CD14-positive monocyte (primary cell): ENCODE measurements at regions not wholly inside any gene's neighbourhood (a gene's known extent, or its start where the extent isn't known, plus 50 kb on each side); places are given as distances from the start of the nearest gene placed in this dataset.

ENCODE experiments used
- DNase-seq, 3 donors: peaks; one replicate each; pipeline ENCODE4 v3.0.0-alpha.2; 2011 to 2022
- H2AFZ ChIP-seq: 2 replicates; pipeline ENCODE4 v1.6.0; 2012; ENCODE audit warnings: mild to moderate bottlenecking, low read depth, low read length, inconsistent platforms; ENCODE audit not compliant: insufficient read depth, poor library complexity, severe bottlenecking
- H3K27ac ChIP-seq, 2 donors: 1 replicate in 1 of 2; 2 replicates in 1 of 2; pipeline ENCODE4 v1.5.1; 2012 to 2013; ENCODE audit warnings: low read length in 2 of 2, control low read depth in 1 of 2, inconsistent platforms in 1 of 2, low read depth in 1 of 2, mild to moderate bottlenecking in 1 of 2
- H3K27me3 ChIP-seq, 2 donors: one replicate each; pipeline versions ENCODE4 v1.6.0 to v1.6.1; 2011 to 2013; ENCODE audit warnings: low read length in 2 of 2; ENCODE audit not compliant: control insufficient read depth in 2 of 2, insufficient read depth in 2 of 2
- H3K36me3 ChIP-seq, 2 donors: replicated peaks in 1 of 2; 1 replicate in 1 of 2; 2 replicates in 1 of 2; pipeline versions ENCODE4 v1.5.1 to v1.6.1; 2012 to 2013; ENCODE audit warnings: low read length in 2 of 2, control low read depth in 1 of 2, inconsistent platforms in 1 of 2, mild to moderate bottlenecking in 1 of 2; ENCODE audit not compliant: insufficient read depth in 2 of 2, control insufficient read depth in 1 of 2
- H3K4me1 ChIP-seq, 2 donors: 1 replicate in 1 of 2; 2 replicates in 1 of 2; pipeline versions ENCODE4 v1.5.1 to v1.6.1; 2012 to 2013; ENCODE audit warnings: low read length in 2 of 2, control low read depth in 1 of 2, inconsistent platforms in 1 of 2, mild to moderate bottlenecking in 1 of 2, moderate library complexity in 1 of 2; ENCODE audit not compliant: insufficient read depth in 2 of 2, control insufficient read depth in 1 of 2
- H3K4me2 ChIP-seq: replicated peaks from 2 replicates; pipeline ENCODE3; 2012; ENCODE audit warnings: low read length, moderate library complexity, mild to moderate bottlenecking; ENCODE audit not compliant: poor library complexity, severe bottlenecking; ENCODE audit errors: extremely low read depth
- H3K4me3 ChIP-seq, 3 experiments: fragments of 200-600 bp in 1 of 3; sonication (generic) in 1 of 3; replicated peaks in 1 of 3; 1 replicate in 2 of 3; 2 replicates in 1 of 3; pipeline ENCODE4 v1.5.1; 2011 to 2013; ENCODE audit warnings: low read length in 3 of 3, mild to moderate bottlenecking in 3 of 3, control low read depth in 2 of 3, low read depth in 2 of 3, inconsistent platforms in 1 of 3, moderate library complexity in 1 of 3
- H3K79me2 ChIP-seq: 2 replicates; pipeline ENCODE4 v1.6.0; 2012; ENCODE audit warnings: mild to moderate bottlenecking, control low read depth, inconsistent platforms, low read length, moderate library complexity; ENCODE audit not compliant: insufficient read depth
- H3K9ac ChIP-seq: 2 replicates; pipeline ENCODE4 v1.6.0; 2017; ENCODE audit warnings: low read length, mild to moderate bottlenecking; ENCODE audit not compliant: insufficient read depth, poor library complexity, severe bottlenecking
- H3K9me3 ChIP-seq, 2 donors: replicated peaks in 1 of 2; 1 replicate in 1 of 2; 2 replicates in 1 of 2; pipeline versions ENCODE4 v1.5.1 to v1.6.1; 2012 to 2013; ENCODE audit warnings: low read length in 2 of 2, control low read depth in 1 of 2; ENCODE audit not compliant: control insufficient read depth in 1 of 2, insufficient read depth in 1 of 2
- H4K20me1 ChIP-seq: 2 replicates; pipeline ENCODE4 v1.6.0; 2012; ENCODE audit warnings: mild to moderate bottlenecking, low read length, control low read depth, moderate library complexity; ENCODE audit not compliant: insufficient read depth
- H3K27ac Mint-ChIP-seq, 7 donors: one replicate each; pipeline ENCODE4 v1.8.0; 2020; ENCODE audit warnings: mild to moderate bottlenecking in 7 of 7, mixed read lengths in 7 of 7, moderate library complexity in 6 of 7, inconsistent platforms in 2 of 7
- H3K27me3 Mint-ChIP-seq, 3 donors: one replicate each; pipeline ENCODE4 v1.8.0; 2021 to 2022; ENCODE audit warnings: low read depth in 3 of 3, mild to moderate bottlenecking in 3 of 3, mixed read lengths in 3 of 3, moderate library complexity in 3 of 3, inconsistent platforms in 1 of 3
- H3K36me3 Mint-ChIP-seq, 2 donors: one replicate each; pipeline ENCODE4 v1.8.0; 2020; ENCODE audit warnings: mixed read lengths in 2 of 2, inconsistent platforms in 1 of 2, mild to moderate bottlenecking in 1 of 2
- H3K4me1 Mint-ChIP-seq: one replicate; pipeline ENCODE4 v1.8.0; 2020; ENCODE audit warnings: mild to moderate bottlenecking, mixed read lengths
- H3K4me3 Mint-ChIP-seq, 2 donors: one replicate each; pipeline ENCODE4 v1.8.0; 2020; ENCODE audit warnings: mild to moderate bottlenecking in 2 of 2, mixed read lengths in 2 of 2, moderate library complexity in 1 of 2
- H3K9me3 Mint-ChIP-seq, 7 donors: one replicate each; pipeline ENCODE4 v1.8.0; 2020 to 2022; ENCODE audit warnings: mixed read lengths in 7 of 7, mild to moderate bottlenecking in 6 of 7, moderate library complexity in 6 of 7, inconsistent platforms in 2 of 7
- CTCF ChIP-seq: fragments of 200-600 bp; IDR thresholded peaks from one replicate; pipeline ENCODE4 v1.8.0; 2022; ENCODE audit warnings: antibody characterized with exemption, mild to moderate bottlenecking
- WGBS: methylation state at CpG from one replicate; pipeline ENCODE4 v1.1.5; 2013; ENCODE audit warnings: missing lambda C conversion rate; ENCODE audit not compliant: insufficient coverage; 5-methylcytosine and 5-hydroxymethylcytosine counted together
- intact Hi-C, 2 donors: fragments of 100-400 bp; cut with micrococcal nuclease; formaldehyde crosslinking; loops; one replicate each; pipeline versions ENCODE4 v1.15.0 to v1.15.1; 2023

DNA sequence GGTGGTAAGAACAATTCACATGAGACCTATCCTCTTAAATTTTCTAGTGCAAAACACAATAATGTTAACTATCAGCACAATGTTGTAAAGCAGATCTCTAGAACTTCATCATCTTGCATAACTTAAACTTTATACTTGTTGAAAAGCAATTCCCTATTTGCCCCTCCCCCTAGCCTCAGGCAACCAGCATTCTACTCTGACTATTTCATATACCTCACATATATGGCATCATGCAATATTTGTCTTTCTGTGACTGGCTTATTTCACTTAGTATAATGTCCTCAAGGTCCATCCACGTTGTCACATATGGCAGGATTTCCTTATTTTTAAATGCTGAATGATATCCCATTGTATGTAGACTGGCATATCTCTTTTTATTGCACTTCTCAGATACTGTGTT lies 86.5 kb downstream of the STRADB start:
- no CpG with 5 or more reads among the region's 1 CpG for whole genome bisulfite sequencing

GRCh38 chr2:201536754-201537153 lies 85.2 kb downstream of the STRADB start:
- intact Hi-C loops = no loop called here
- Mint-ChIP-seq H3K36me3 (no peaks in the 10 kb centered on the region), H3K9me3 (peaks cover 1 to 8% (median 4%) of the 10 kb centered on the region in 7 donors), H3K4me1 (no peaks in the 10 kb centered on the region), H3K27me3 (peaks cover 0 to under 1% (median 0%) of the 10 kb centered on the region in 3 donors), H3K4me3 (no peak overlapping the region), H3K27ac (no peak overlapping the region)
- no peaks in the 10 kb centered on the region for H3K27me3 ChIP-seq
- WGBS = no CpG with 5 or more reads among the region's 1 CpG
- H2AFZ ChIP-seq = no peak overlapping the region
- no peaks in the 10 kb centered on the region for H4K20me1 ChIP-seq
- H3K4me1 ChIP-seq = no peaks in the 10 kb centered on the region
- H3K9me3 ChIP-seq = no peaks in the 10 kb centered on the region
- TF ChIP-seq CTCF = no peak
- no peak for DNase-seq
- H3K36me3 ChIP-seq = no peaks in the 10 kb centered on the region
- H3K27ac ChIP-seq = no peak overlapping the region
- no peak overlapping the region for H3K9ac ChIP-seq
- H3K79me2 ChIP-seq = no peaks in the 10 kb centered on the region
- no peak overlapping the region for H3K4me3 ChIP-seq
- H3K4me2 ChIP-seq = no peak overlapping the region

More for the DNA sequence above, 86.5 kb downstream of the STRADB start:
- Mint-ChIP-seq H3K27me3 (peaks cover 0 to 2% (median 0%) of the 10 kb centered on the region in 3 donors), H3K9me3 (peaks cover 0 to 6% (median 1%) of the 10 kb centered on the region in 7 donors), H3K4me3 (no peak overlapping the region), H3K27ac (no peak overlapping the region), H3K36me3 (no peaks in the 10 kb centered on the region), H3K4me1 (no peaks in the 10 kb centered on the region)
- Histone ChIP-seq H3K79me2 (no peaks in the 10 kb centered on the region), H3K9ac (no peak overlapping the region), H2AFZ (no peak overlapping the region), H3K27me3 (no peaks in the 10 kb centered on the region), H4K20me1 (no peaks in the 10 kb centered on the region), H3K27ac (no peak overlapping the region), H3K4me3 (no peak overlapping the region), H3K4me1 (no peaks in the 10 kb centered on the region), H3K9me3 (no peaks in the 10 kb centered on the region), H3K4me2 (no peak overlapping the region), H3K36me3 (no peaks in the 10 kb centered on the region)
- TF ChIP-seq CTCF = no peak
- no peak for DNase-seq
- intact Hi-C loops = no loop called here
